IPS DF 6.9 (cell line): ENCODE measurements at regions not wholly inside any gene's neighbourhood (a gene's known extent, or its start where the extent isn't known, plus 50 kb on each side); places are given as distances from the start of the nearest gene placed in this dataset.

ENCODE experiments used
- DNase-seq: peaks from one replicate; pipeline ENCODE4 v3.0.0-alpha.2; 2013; ENCODE audit warnings: low read depth, low spot score
- H3K27ac ChIP-seq: one replicate; pipeline ENCODE4 v1.5.1; 2013; ENCODE audit warnings: low read length, control low read depth
- H3K27me3 ChIP-seq: 2 replicates; pipeline ENCODE4 v1.6.1; 2013; ENCODE audit warnings: mild to moderate bottlenecking, low read length; ENCODE audit not compliant: control insufficient read depth, insufficient read depth
- H3K36me3 ChIP-seq: 2 replicates; pipeline ENCODE4 v1.6.1; 2013; ENCODE audit warnings: low read length; ENCODE audit not compliant: control insufficient read depth, insufficient read depth
- H3K4me1 ChIP-seq: 2 replicates; pipeline ENCODE4 v1.6.1; 2013; ENCODE audit warnings: low read length; ENCODE audit not compliant: control insufficient read depth, insufficient read depth
- H3K4me3 ChIP-seq: 2 replicates; pipeline ENCODE4 v1.5.1; 2013; ENCODE audit warnings: mild to moderate bottlenecking, low read length
- H3K9me3 ChIP-seq: 2 replicates; pipeline ENCODE4 v1.6.1; 2013; ENCODE audit warnings: low read length, inconsistent platforms; ENCODE audit not compliant: control insufficient read depth, insufficient read depth
- WGBS: extraction: QIAGEN DNeasy Blood & Tissue Kit; methylation state at CpG from one replicate; pipeline ENCODE4 v1.1.7; 2013; ENCODE audit warnings: mixed read lengths, missing lambda C conversion rate; ENCODE audit not compliant: insufficient read length, insufficient coverage; 5-methylcytosine and 5-hydroxymethylcytosine counted together

DNA sequence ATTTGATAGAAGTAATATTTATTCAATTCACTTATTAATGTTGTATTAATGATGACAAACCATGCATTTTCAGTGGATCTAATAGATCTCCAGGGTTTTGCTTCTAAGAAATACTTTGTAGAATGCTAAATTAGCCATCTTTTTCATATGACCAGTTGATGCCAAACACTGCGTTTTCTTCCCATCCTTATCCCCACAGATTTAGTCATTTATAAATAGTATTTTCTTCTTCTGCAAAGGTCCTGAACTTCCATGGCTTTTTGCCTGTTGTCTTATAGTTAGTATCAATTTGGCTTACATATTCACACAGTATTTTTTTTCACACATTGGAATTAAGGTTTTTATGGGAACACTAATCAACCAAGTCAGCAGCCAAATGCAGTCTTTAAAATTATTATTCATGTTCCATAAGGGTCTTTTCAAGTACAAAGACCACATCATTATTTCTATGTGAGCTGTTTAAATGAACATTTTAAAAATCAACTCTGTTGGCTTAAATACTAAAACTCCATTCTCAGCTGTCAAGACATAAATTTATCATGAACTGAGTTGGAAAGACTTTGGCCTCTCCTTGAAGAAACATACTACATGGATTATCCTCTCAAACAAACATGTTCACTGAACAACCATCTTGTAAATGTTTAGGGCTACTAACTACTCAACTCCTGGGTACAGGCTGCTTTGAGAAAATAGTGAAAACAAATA, 1278.4 kb upstream of the FLRT2 start:
- no peak overlapping the region for H3K27ac ChIP-seq
- DNase-seq: no peak
- H3K4me3 ChIP-seq: no peak overlapping the region
- no peaks in the 10 kb centered on the region for H3K36me3 ChIP-seq
- no peaks in the 10 kb centered on the region; the same call in 1 of the 2 replicates for H3K4me1 ChIP-seq
- no CpG with 5 or more reads among the region's 1 CpG for WGBS
- H3K9me3 ChIP-seq: no peaks in the 10 kb centered on the region
- H3K27me3 ChIP-seq: no peaks in the 10 kb centered on the region

DNA sequence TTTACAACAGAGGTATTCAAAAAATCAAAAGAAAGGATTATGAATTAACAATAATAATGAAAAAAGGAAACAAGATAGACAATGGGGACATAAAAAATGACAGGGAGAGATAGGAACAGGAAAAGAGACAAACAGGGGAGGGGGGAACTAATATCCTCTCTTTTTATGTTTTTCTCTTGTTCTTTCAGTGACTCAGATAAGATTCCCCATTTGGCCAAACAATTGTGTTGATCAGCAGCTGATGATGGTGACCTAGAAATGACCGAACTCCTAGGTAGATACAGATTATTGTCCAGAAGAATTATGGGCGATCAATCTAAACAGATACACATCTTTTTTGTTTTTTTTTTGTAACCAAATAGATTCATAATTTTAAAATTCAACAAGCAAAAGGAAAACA, 1277.2 kb upstream of the FLRT2 start:
- no peaks in the 10 kb centered on the region for H3K9me3 ChIP-seq
- no peak for DNase-seq
- H3K27ac ChIP-seq: no peak overlapping the region
- no peaks in the 10 kb centered on the region; the same call in 1 of the 2 replicates for H3K4me1 ChIP-seq
- H3K4me3 ChIP-seq: no peak overlapping the region
- H3K27me3 ChIP-seq: no peaks in the 10 kb centered on the region
- no CpG with 5 or more reads among the region's 2 CpGs for WGBS
- no peaks in the 10 kb centered on the region for H3K36me3 ChIP-seq

DNA sequence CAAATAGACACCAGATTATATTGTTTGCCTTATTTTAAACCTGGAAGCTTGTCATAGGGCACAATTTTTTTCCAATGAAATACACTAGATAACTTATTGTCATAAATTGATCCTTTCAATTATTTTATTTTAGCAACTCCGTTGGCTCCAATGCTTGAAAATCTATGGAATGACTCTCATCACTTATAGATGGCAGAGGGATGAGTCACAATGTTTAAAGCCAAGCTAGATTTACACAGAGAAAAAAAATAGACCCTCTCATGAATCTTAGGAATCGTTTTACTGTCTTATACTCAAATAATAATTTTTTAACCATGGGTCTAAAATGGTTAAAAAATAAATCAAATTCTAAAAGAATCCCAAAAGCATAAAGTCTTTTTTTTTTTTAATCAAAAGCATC, 1276.6 kb upstream of the FLRT2 start:
- H3K27me3 ChIP-seq: no peaks in the 10 kb centered on the region
- WGBS: no CpG with 5 or more reads among the region's 2 CpGs
- no peak overlapping the region for H3K27ac ChIP-seq
- no peaks in the 10 kb centered on the region; the same call in 1 of the 2 replicates for H3K4me1 ChIP-seq
- H3K4me3 ChIP-seq: no peak overlapping the region
- no peaks in the 10 kb centered on the region for H3K9me3 ChIP-seq
- no peaks in the 10 kb centered on the region for H3K36me3 ChIP-seq
- no peak for DNase-seq

DNA sequence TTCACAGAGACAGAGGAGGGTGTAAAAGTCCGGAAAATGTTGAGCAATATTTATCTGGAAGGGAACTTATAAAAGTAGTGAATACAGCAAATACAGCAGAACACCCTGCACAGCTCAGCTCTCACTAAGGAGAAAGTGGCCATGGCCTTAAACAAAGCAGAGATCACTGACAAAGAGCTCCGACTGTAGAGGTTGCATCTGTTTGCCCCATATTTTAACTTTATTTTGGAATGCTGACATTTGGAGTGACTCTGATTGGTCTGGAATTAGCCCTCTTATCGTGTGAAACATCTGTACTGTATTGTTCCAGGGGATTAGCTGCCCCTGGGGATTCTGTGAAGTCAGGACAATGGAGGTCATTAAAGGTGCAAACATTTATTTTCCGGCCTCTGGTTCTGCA, 1275.7 kb upstream of the FLRT2 start:
- H3K36me3 ChIP-seq: no peaks in the 10 kb centered on the region
- DNase-seq: peak; percentile 4
- H3K27me3 ChIP-seq: no peaks in the 10 kb centered on the region
- no peak overlapping the region for H3K4me3 ChIP-seq
- WGBS: no CpG with 5 or more reads among the region's 4 CpGs
- no peaks in the 10 kb centered on the region; the same call in 1 of the 2 replicates for H3K4me1 ChIP-seq
- no peaks in the 10 kb centered on the region for H3K9me3 ChIP-seq
- H3K27ac ChIP-seq: no peak overlapping the region

DNA sequence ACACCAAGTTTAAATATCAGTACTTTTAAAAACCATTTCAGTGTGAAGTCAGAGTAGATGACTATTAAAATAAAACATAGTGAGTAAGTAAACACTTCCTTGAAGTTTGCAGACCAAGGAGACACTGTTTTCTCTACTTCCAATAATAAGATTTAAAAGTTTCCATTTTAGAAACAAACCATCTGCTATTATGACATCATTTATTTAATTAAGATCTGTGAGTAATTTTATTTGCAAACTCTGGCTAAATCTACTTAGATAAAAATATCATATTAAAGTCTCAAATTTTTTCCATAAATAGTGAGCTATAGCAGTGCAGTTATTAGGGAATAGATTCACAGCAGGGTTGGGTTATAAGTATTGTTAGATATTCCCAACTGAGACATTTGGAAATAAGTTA, 1267.0 kb upstream of the FLRT2 start:
- Histone ChIP-seq H3K4me1 (no peaks in the 10 kb centered on the region), H3K27ac (no peak overlapping the region), H3K4me3 (no peak overlapping the region), H3K9me3 (no peaks in the 10 kb centered on the region), H3K36me3 (no peaks in the 10 kb centered on the region), H3K27me3 (no peaks in the 10 kb centered on the region)
- no peak for DNase-seq

DNA sequence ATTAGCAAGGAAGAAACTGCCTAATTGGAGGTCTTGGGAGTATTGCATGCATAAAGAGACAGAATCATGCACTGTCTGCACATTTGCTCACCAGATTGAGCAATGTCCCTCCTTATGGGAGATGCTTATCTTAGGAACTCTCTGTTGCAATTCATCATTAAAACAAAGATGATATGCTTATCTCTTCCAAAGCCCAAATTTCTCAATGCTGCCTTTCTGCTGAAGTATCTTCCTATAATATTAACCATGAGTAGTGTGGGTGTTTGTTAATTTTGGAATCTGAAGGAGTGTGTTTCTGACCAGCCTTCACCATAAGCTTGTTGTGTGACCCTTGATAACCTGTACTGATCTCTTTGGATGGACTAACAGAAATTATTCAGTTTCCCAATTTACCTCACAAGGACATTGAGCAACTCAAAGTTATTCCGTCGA, 1257.6 kb upstream of the FLRT2 start:
- Histone ChIP-seq H3K27me3 (no peaks in the 10 kb centered on the region), H3K4me3 (no peak overlapping the region), H3K4me1 (no peaks in the 10 kb centered on the region), H3K36me3 (no peaks in the 10 kb centered on the region), H3K27ac (no peak overlapping the region), H3K9me3 (no peaks in the 10 kb centered on the region)
- WGBS: no CpG with 5 or more reads among the region's 2 CpGs
- DNase-seq: no peak

DNA sequence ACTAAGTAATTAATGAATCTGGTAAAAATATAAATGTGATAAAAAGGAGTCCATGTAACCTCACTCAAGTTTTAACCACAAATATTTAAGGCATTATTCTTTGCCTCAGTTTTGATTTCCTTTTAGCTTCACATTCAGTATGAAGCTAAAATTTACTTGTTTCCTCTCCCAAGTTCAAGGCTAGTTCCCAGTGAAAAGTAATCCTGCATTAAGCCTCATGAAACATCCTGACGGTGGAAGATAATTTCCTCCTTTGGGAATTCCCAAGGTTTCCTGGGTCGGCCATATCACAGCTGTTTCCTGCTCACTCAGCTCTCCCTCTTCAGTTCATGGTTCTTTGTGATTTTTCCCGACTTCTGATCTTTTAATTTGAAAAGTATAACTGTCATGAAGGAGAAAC, 1256.8 kb upstream of the FLRT2 start:
- Histone ChIP-seq H3K36me3 (no peaks in the 10 kb centered on the region), H3K27me3 (no peaks in the 10 kb centered on the region), H3K4me1 (no peaks in the 10 kb centered on the region), H3K9me3 (no peaks in the 10 kb centered on the region), H3K4me3 (no peak overlapping the region), H3K27ac (no peak overlapping the region)
- no peak for DNase-seq
- no CpG with 5 or more reads among the region's 3 CpGs for WGBS

DNA sequence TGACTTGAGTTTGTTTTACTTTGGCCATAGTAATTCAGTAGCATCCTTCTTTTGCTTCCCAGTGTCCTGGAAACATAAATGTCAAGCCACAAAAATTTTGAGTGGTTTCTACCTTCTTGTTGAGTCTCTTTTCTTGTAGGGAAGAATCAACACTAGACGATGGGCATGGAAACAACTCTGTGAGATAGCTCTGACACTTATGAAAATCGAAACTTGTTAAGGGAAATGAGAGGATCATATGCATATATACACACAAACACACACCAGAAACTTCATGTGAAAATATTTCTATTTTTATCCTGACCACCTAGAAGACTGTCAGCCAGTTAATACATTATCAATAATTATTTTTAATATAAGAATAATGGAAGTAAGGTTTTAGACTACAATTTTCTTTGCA, 1247.3 kb upstream of the FLRT2 start:
- Histone ChIP-seq H3K27ac (no peak overlapping the region), H3K4me1 (no peaks in the 10 kb centered on the region), H3K9me3 (no peaks in the 10 kb centered on the region), H3K4me3 (no peak overlapping the region), H3K27me3 (no peaks in the 10 kb centered on the region), H3K36me3 (no peaks in the 10 kb centered on the region)
- WGBS: no CpG with 5 or more reads among the region's 2 CpGs
- DNase-seq: no peak

DNA sequence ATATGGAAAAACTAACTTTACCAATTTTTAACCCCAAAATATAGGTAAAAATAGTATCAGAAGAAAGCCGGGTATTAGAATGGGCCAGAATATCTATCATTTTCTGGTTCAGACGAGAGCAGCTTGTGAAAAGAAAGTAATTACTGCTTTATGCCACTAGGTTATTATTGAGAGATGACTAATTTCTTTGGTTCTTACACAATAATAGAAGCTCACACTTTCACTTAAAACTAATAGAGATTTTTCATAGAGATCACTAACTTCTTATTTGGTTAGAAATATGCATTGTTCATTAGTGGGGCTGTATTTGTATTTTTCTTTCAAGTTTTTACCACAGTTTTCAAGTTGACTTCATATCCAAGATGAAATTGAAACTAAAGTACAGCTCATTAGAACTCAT, 1241.2 kb upstream of the FLRT2 start:
- Histone ChIP-seq H3K27me3 (no peaks in the 10 kb centered on the region), H3K27ac (no peak overlapping the region), H3K36me3 (no peaks in the 10 kb centered on the region), H3K9me3 (no peaks in the 10 kb centered on the region), H3K4me3 (no peak overlapping the region), H3K4me1 (no peaks in the 10 kb centered on the region)
- DNase-seq: no peak
- WGBS: no CpG with 5 or more reads among the region's 2 CpGs

DNA sequence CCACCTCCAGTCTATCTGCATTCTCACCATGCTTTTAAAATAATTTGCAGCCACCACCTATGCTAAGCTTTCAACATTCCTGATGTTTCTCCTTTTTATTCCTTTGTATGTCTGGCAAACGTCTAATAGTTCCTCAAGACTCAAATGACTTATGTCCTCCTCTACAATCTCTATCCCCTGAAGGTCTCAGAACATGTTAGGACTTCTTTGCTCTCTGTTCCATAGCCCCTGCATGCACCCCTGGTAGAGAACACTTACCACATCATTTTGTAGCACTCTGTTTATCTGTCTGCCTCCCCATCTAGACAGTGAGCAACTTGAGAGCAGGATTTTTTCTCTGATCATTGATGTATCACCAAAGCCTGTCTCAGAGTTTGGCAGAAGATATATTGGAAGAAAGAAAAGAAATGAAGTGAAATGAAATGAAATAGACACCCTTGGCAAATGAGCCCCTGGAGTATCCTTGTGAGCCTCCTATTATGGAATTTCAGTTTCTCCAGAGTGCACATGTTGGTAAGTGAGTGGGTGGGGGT, 1231.2 kb upstream of the FLRT2 start:
- Histone ChIP-seq H3K27ac (no peak overlapping the region), H3K4me1 (no peaks in the 10 kb centered on the region), H3K4me3 (no peak overlapping the region), H3K9me3 (no peaks in the 10 kb centered on the region), H3K27me3 (no peaks in the 10 kb centered on the region), H3K36me3 (no peaks in the 10 kb centered on the region)
- no CpG with 5 or more reads among the region's 1 CpG for WGBS
- no peak for DNase-seq

DNA sequence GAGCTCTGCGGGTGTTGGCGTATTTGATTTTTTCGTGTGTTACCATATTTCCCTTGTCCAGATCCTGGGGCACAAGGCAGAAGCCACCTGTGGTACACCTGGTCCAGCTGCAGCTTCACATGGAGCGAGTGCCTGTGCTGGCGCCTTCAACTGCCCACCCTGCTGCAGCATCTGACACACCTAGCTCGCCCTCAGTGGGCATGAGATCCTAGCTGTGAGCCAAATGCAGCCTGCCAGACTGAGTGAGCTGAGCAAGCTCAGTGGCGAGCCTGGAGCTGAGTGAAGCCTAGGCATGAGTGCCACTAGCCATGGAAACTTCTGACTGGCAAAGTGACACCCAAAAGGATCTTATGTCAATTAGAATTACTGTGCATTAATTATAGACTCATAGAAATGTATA, 1226.8 kb upstream of the FLRT2 start:
- Histone ChIP-seq H3K4me1 (no peaks in the 10 kb centered on the region), H3K4me3 (no peak overlapping the region), H3K27me3 (no peaks in the 10 kb centered on the region), H3K36me3 (no peaks in the 10 kb centered on the region), H3K27ac (no peak overlapping the region), H3K9me3 (no peaks in the 10 kb centered on the region; the same call in 1 of the 2 replicates)
- DNase-seq: no peak
- WGBS: no CpG with 5 or more reads among the region's 7 CpGs
